ENCODE measurements at regions not wholly inside any gene's neighbourhood (a gene's known extent, or its start where the extent isn't known, plus 50 kb on each side); places are given as distances from the start of the nearest gene placed in this dataset.

- DNase-seq (ENCODE audit: low spot score) (no peak), FAIRE-seq (no peak), ATAC-seq (no peak)
- H2AFZ ChIP-seq (ENCODE audit: low read length), result no peak overlapping the region
- H3K4me1 ChIP-seq (ENCODE audit: insufficient read depth, low read length), result no peaks in the 10 kb centered on the region
- H3K27ac ChIP-seq (ENCODE audit: extremely low read length, insufficient read depth, low read length), result no peak overlapping the region
- no TSS peak for BruUV-seq (replicated peaks)
- ChIA-PET POLR2A (no interaction called here), CTCF (ENCODE audit: low intra/inter-chr PET ratio, low total read pairs) (no interaction called here)
- H3K79me2 ChIP-seq (ENCODE audit: insufficient read depth, low read length), result no peaks in the 10 kb centered on the region
- no peak overlapping the region for H3K4me3 ChIP-seq (replicated peaks in 1 of 3; ENCODE audit: insufficient read depth in 1 of 3, low read depth in 2 of 3, low read length in 3 of 3)
- H3K4me2 ChIP-seq (ENCODE audit: low read depth, low read length), result no peak overlapping the region
- intact Hi-C loops (cut with micrococcal nuclease; ENCODE audit: unreplicated experiment), result no loop called here
- no peak overlapping the region for H3K9ac ChIP-seq (ENCODE audit: insufficient read depth, low read depth, low read length)
- H3K36me3 ChIP-seq (replicated peaks in 1 of 2; ENCODE audit: control insufficient read depth in 1 of 2, insufficient read depth in 2 of 2, low read length in 2 of 2), result no peaks in the 10 kb centered on the region
- TF ChIP-seq ATRX (CRISPR knock-in tag; IDR thresholded peaks at IDR 0.05; ENCODE audit: borderline replicate concordance), result no peak
- TF ChIP-seq TOPORS (CRISPR knock-in tag; IDR thresholded peaks at IDR 0.05), result no peak
- no peak for TF ChIP-seq ADNP (CRISPR knock-in tag; IDR thresholded peaks at IDR 0.05)
- no peak for TF ChIP-seq ZMYM4 (CRISPR knock-in tag; IDR thresholded peaks at IDR 0.05)
- TF ChIP-seq FOXO1 (CRISPR knock-in tag; IDR thresholded peaks at IDR 0.05), result no peak
- no peak for TF ChIP-seq ZNF235 (CRISPR knock-in tag; IDR thresholded peaks at IDR 0.05; ENCODE audit: borderline replicate concordance)
- no peak for TF ChIP-seq ZNF720 (CRISPR knock-in tag; IDR thresholded peaks at IDR 0.05)
- no peak for TF ChIP-seq ZNF737 (CRISPR knock-in tag; IDR thresholded peaks at IDR 0.05; ENCODE audit: borderline replicate concordance)
- no peak for TF ChIP-seq XRCC5 (optimal IDR thresholded peaks at IDR 0.05; ENCODE audit: low read length)
- no peak for TF ChIP-seq ATF3 (CRISPR knock-in tag; IDR thresholded peaks at IDR 0.05)
- TF ChIP-seq MED13 (CRISPR knock-in tag; IDR thresholded peaks at IDR 0.05), result no peak
- H3K27me3 ChIP-seq (ENCODE audit: control insufficient read depth in 1 of 2, insufficient read depth in 2 of 2, low read length in 2 of 2), result peaks cover 0 to 6% of the 10 kb centered on the region in 2 experiments; a peak in 3 of 5 replicates
- in situ Hi-C loops (cut with HindIII; ENCODE audit: extremely low pct_ligation_motif_present, low pct_unique_long_range_greater_than_20kb), result no loop called here
- H4K20me1 ChIP-seq (ENCODE audit: insufficient read depth, low read length), result no peaks in the 10 kb centered on the region
- no peaks in the 10 kb centered on the region for H3K9me3 ChIP-seq (ENCODE audit: low read length)
Measured at GRCh38 chr6:104409913-104410312, 449.8 kb downstream of the HACE1 start.

- H3K4me2 ChIP-seq (ENCODE audit: low read depth, low read length), result no peak overlapping the region
- no peaks in the 10 kb centered on the region for H4K20me1 ChIP-seq (ENCODE audit: insufficient read depth, low read length)
- FAIRE-seq (no peak), DNase-seq (ENCODE audit: low spot score) (no peak), ATAC-seq (no peak)
- in situ Hi-C loops (cut with HindIII; ENCODE audit: extremely low pct_ligation_motif_present, low pct_unique_long_range_greater_than_20kb) (no loop called here), intact Hi-C loops (cut with micrococcal nuclease; ENCODE audit: unreplicated experiment) (no loop called here)
- no peaks in the 10 kb centered on the region for H3K9me3 ChIP-seq (ENCODE audit: low read length)
- H3K27me3 ChIP-seq (ENCODE audit: control insufficient read depth in 1 of 2, insufficient read depth in 2 of 2, low read length in 2 of 2), result peaks cover 0 to 5% of the 10 kb centered on the region in 2 experiments; a peak in 3 of 5 replicates
- 3% methylated on average over 3 of the region's 3 CpGs for WGBS (ENCODE audit: low lambda C conversion rate)
- H3K4me3 ChIP-seq (replicated peaks in 1 of 3; ENCODE audit: insufficient read depth in 1 of 3, low read depth in 2 of 3, low read length in 3 of 3), result no peak overlapping the region
- ChIA-PET CTCF (ENCODE audit: low intra/inter-chr PET ratio, low total read pairs) (no interaction called here), POLR2A (no interaction called here)
- no peak overlapping the region for H2AFZ ChIP-seq (ENCODE audit: low read length)
- TF ChIP-seq ATF5 (CRISPR knock-in tag; IDR thresholded peaks at IDR 0.05; ENCODE audit: low read depth), result no peak
- no peak for TF ChIP-seq ZNF577 (CRISPR knock-in tag; IDR thresholded peaks at IDR 0.05; ENCODE audit: borderline replicate concordance, low read depth)
- no peak for TF ChIP-seq RCOR2 (CRISPR knock-in tag; IDR thresholded peaks at IDR 0.05)
- no peak for TF ChIP-seq ZFX (CRISPR knock-in tag; IDR thresholded peaks at IDR 0.05; ENCODE audit: low read depth)
- TF ChIP-seq ZNF615 (CRISPR knock-in tag; IDR thresholded peaks at IDR 0.05; ENCODE audit: borderline replicate concordance), result no peak
- TF ChIP-seq ZNF563 (CRISPR knock-in tag; IDR thresholded peaks at IDR 0.05), result no peak
- no peak for TF ChIP-seq ETS1 (CRISPR knock-in tag; IDR thresholded peaks at IDR 0.05)
- no peak for TF ChIP-seq ZNF784 (CRISPR knock-in tag; IDR thresholded peaks at IDR 0.05; ENCODE audit: borderline replicate concordance)
- TF ChIP-seq HCFC1 (IDR thresholded peaks at IDR 0.05; ENCODE audit: low read depth, low read length), result no peak
- no peaks in the 10 kb centered on the region for H3K36me3 ChIP-seq (replicated peaks in 1 of 2; ENCODE audit: control insufficient read depth in 1 of 2, insufficient read depth in 2 of 2, low read length in 2 of 2)
- H3K4me1 ChIP-seq (ENCODE audit: insufficient read depth, low read length), result no peaks in the 10 kb centered on the region
- H3K9ac ChIP-seq (ENCODE audit: insufficient read depth, low read depth, low read length), result no peak overlapping the region
- no peak overlapping the region for H3K27ac ChIP-seq (ENCODE audit: extremely low read length, insufficient read depth, low read length)
- H3K79me2 ChIP-seq (ENCODE audit: insufficient read depth, low read length), result no peaks in the 10 kb centered on the region
- BruUV-seq (replicated peaks), result no TSS peak
Measured at GRCh38 chr6:104407957-104408356, 451.8 kb downstream of the HACE1 start.

Data from HepG2 (cell line).